ENCODE measurements at regions not wholly inside any gene's neighbourhood (a gene's known extent, or its start where the extent isn't known, plus 50 kb on each side); places are given as distances from the start of the nearest gene placed in this dataset.

- TF ChIP-seq EZH2 (IDR thresholded peaks at IDR 0.05; ENCODE audit: low read length, unreplicated experiment) (no peak), CTCF (conservative IDR thresholded peaks at IDR 0.05; ENCODE audit: low read depth, low read length) (no peak), EZH2phosphoT487 (IDR thresholded peaks at IDR 0.05; ENCODE audit: borderline replicate concordance, low read length) (no peak)
Measured at GRCh38 chr11:92489826-92490399, 265.3 kb downstream of the FAT3 start.
